HG02759 (cell line): ENCODE measurements at regions not wholly inside any gene's neighbourhood (a gene's known extent, or its start where the extent isn't known, plus 50 kb on each side); places are given as distances from the start of the nearest gene placed in this dataset.
"Not testable (repeated sequence)": the region's sequence is repeated elsewhere in the genome, so short reads cannot be mapped to it uniquely, and the experiment has no call there.

Experiments
- ATAC-seq: cut with Tn5 transposase; IDR thresholded peaks from one replicate; pipeline ENCODE4 v1.9.1; 2021; ENCODE audit warnings: mild to moderate bottlenecking, moderate library complexity; ENCODE audit not compliant: unreplicated experiment

DNA sequence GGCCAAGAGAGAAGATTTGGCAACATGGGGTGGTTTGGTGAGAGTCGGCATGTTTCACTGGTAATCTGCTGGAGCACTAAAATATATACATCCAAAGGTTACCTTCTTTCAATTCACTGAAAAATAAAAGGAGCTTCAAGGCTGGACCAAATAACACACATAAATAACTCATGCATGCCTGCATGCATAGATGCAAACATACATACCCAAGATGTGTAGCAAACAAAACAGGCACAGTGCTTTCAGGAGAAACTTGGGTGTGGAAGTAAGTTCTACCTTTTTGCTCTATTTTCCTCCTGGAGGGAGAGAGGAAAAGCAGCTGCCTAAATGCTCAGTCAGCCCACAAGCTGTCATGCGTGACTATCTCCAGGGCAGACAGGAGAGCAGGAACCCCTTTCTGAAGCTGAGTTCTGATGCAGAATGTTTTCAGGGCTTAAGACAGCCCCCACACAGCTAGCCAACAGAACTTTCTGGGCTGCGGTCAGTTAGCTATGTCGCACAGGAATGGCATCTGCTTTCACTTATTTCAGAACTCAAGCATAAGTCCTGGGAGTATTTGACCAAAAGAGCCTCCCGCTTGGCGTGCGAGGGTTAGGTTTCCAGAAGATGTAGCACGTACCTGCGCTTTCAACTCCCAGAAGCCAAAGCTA lies 166.2 kb downstream of the TOMM20 start:
- peak; percentile 41 for ATAC-seq

DNA sequence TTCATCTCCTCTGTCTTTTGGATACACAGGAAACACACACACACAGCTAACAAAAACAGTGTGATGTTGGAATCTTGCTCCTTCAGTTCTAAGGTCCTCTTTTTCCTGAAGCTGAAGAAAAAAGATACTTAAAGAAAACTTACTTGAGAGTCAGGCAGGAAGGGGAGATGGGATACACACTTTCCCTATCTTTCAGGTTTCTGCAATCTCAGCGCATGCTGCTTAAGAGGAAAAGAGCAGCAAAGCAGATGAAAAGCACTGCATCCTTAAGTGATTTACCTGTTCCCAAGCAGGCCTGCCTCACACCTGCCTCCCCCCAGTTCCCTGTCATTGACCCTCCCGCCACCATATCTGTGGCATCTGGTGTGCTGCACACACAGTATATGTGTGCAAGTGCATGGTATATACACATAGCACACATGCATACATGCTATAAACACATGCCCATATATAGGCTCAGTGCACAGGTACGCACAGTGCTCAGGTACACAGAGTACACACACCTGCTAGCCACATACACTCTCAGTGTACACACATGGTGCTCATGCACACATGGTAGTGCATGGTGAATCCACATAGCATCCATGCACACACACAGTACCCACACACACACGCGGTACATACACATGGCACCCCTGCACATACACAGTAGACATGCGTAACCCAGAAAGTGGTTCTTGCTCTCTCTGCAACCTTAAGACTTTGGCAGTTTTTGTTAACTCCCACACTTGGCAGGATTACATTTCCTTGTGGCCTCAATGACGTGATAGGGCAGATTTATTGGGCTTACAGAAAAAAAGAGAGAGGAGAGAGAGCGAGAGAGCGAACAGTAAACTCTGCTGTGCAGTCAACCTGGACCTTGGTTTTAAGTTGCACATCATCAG lies 166.9 kb downstream of the TOMM20 start:
- peak; percentile 23 for ATAC-seq

DNA sequence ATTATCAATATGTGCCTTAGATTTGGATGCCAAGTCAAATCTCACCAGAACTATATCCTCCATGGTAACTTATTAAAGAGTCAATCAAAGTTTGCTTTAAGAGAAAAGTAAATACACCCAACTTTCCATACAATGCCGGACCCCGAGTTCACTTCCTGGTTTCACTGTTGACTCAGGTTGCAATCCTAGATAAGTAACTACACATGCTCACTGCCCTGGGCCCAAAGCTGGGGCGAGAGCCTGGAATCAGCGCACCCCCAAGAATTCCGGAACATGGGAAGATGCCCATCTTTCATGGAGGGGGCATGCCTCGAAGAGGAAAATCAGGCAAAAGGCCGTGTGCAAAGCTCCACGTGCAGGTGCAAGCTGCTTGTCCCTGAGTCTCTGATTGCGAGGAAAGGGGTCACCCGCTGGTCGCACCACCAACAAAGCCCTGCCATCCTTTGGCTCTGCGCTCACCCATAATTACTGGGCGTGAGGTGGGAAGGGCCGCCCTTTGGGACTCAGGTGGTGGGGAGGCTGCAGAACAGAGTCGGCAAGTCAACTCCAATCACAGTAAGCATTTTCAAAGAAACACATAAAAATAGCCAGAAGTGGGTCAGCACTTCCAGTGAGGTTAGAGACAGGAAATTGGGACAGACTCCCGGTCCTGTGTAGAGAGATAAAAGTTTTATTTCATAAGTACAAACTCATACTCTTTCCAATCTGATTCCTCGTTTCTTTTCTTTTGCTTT lies 167.7 kb downstream of the TOMM20 start:
- no peak for ATAC-seq

DNA sequence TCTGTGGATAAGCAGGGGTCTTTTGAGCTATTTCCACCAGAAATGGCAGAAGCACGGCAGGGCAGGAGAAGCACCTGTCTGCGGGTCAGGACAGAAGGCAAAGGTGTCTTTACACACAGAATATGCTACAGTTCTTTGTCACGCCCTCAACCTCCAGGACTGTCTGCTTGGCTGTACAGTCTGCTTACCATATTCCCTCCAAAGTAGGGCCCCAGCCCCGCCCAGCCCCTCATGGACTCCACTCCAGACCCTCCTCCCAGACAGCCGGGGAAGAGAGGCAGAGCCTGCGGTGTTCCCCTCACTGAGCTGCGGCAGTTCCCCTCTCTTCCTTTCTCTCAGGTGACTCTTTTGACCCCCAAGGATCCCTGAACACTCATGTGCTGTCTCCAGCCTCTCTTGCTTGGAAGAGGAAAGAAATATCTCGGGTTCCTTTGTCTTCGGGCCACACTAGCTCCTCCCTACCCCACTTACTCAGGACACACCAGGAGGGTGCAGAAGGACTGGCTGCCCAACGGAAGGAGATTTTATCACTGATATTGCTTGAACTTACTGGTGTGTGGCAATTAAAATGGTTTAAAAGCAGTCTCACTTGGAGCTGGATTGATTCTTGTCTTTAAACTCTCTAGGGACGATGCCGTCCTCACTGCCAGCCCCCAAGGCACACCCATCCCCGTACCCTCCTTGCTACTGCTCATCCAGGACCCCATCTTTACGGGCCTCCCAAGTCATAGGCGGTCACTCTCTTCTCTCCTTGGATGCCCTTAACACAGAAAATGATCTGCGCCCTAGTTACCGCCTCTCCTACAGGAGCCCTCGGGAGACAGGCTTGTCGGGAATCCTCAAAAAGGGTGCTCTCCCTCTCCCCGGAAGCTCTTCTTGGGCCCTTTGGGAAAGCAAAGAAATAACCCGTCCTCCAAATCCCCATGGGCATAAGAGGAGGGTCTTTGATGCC lies 169.7 kb downstream of the TOMM20 start:
- no peak for ATAC-seq

DNA sequence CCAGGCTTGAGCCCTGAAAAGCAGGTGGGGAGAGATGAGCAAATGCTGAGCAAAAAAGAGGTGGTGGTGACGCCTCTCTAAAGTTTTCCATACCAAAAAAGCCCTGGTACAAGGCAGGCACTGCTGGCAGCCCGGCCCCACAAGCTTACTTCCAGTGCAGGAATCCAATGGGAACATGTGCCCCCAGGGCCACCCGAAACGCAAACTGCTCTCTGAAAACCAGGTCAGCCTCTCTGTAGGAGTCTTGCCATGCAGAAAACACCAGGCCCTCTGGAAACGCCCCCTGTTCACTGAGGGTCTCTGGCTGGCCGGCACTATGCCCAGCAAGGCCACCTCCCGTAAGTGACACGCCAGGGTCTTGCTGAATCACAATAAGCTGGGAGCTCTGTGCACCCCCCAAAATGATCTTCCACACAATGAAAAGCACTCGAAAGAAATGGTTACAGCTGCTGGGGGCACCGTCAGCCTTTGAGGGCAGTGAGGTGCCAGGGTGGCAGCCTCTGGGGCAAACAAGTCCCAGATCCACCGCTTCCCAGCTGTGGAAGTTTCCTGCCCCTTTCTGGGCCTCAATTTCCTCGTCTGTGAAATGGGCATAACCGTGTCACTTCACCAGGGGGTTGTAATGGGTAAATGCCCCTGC lies 170.5 kb downstream of the TOMM20 start:
- no peak for ATAC-seq

DNA sequence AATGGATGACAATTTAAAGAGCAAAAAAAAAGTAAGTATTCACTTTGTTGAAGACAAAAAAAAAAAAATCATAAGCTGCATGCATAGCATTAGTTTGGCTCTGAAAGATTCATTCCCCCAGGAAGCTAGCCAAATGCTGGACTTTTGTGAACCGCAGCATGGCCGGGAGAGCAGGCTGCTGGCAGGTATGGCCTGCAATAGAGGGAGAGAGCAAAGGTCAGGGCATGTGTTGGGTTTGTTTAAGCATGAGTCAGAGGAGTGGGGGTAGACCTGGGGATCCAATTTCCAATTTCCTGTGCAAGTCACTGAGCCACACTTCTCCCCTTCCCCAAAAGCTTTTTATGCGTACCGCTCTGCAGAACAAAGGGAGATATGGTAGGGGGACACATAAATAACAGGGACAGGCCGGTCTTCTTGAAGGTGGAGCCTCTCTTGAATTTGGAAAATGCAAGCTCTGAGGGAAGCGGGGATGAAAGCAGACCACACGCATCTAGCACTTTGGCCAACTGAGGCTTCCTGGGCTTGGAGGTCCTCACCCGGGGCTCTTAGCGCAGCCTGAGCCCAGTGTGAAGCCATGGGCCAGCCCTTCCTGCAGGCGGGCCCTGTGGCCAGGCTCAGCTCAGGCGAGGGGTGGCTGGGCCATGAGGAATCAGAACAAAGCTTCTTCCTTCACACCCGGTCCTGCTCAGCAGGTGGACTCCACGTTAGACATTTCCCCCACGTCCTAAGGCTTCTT lies 171.1 kb downstream of the TOMM20 start:
- ATAC-seq = no peak

DNA sequence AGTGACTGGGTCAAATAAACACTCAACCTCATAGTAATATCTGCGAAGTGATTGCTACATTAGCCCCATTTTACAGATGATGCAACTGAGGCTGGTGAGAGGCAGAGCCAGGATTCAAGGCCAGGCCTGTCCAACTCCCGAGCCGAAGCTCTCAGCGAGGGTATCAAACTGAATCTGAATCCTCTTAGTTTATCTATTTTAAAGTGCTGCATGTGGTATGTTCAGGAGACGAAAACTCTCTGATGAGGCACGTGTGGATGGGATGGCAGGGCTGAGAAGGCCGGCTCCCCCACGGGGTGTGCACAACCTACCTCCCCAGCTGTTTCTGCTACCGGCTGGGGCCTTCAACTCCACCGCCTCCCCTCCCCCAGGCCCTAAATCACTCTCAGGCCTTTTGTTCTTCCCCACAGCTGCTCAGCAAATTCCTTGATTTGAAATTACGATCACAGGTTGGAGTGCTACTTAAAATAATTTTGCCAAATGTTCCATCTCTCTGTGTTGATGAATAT lies 171.8 kb downstream of the TOMM20 start:
- no peak for ATAC-seq

DNA sequence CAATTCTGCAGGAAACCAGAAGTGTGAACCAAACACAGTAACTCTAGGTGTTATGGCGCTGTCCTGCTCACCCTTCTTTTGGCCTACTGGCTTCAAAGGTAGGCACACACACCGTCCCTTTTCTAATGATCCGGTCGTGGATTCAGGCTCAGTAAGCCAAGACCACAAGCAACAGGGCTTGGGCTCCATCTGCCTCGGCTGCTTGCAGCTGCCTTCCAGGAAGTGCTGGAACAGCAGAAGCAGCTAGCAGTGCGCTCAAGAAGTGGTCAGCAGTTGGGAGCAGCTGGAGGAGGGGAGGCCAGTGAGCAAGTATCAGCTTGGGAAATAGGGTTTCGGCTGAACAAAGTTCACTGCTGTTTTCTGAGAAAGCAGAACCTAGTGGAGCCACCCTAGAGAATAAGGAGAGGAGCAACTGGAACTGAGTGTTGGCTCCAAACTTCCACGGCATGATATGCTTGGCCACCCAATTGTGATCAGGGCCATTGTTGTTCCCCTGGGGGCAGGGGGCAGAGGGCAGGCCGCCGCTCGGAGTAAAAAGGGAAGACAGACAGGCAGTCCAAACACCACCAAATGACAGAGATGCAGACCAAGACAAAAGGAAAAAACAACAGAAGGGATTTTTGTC lies 173.4 kb downstream of the TOMM20 start:
- no peak for ATAC-seq

DNA sequence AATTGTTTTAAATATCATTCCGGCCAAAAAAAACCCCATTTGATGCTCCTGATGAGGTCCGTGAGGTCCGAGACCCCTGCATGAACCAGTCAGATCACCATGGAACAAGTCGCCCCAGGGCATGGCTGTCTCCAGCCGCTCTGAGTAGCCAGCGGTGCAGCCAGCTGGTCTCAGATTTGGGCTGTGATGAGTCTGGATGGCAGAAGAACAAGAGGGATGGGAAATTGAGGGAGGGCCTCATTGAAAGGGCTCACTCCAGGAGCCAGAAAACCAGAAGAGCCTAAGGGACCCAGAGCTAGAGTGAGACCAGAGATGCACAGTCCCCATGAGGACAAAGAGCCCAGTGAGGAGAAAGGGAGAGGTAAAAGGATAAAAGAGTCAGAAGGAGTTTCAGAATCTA lies 174.0 kb downstream of the TOMM20 start:
- no peak for ATAC-seq

DNA sequence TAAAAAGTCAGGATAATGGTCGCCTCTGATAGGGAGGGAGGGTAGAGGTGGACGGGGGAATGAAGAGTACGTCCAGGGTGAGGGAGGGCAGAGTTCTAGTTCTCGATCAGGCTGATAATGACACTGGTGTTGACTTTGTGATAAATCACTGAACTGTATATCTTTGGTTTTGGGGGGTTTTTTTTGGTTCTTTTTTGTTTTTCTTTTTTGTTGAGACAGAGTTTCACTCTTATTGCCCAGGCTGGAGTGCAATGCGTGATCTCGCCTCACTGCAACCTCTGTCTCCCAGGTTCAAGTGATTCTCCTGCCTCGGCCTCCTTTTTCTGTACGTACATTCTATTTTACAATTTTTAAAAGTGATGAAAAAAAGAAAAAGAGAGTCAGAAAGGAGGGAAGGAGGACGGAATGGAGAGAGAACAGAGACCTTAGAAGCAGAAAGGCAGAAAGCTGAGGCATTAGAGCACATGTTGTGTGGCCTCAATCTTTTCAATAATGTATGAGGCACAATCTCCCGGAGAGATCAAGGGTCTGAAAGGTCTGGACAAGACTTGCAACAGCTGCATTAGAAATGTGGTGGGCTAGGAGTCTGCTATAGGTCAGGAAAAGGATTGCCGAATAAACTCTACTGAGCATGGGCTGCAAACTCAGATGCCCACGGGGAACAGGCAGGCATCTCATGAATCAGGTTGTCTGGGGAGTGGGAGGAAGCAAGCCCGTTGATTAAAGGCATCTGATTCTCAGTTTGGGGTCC lies 174.8 kb downstream of the TOMM20 start:
- ATAC-seq = no peak

DNA sequence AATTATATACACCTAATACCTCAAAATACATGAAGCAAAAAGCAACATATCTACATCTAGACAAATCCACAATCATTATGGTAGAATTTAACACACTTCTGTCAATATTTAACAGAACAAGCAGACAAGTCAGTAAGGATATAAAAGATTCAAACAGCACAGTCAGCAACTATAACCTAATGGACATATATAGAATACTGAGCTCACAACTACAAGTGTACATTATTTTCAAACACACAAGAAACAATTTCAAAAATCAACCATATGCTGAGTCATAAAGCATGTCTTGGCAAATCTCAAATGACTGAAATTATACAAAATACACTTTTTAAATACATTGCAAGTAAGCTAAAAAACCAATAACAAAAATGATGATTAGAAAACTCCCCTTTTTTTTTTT lies 178.0 kb downstream of the TOMM20 start:
- ATAC-seq = no peak

DNA sequence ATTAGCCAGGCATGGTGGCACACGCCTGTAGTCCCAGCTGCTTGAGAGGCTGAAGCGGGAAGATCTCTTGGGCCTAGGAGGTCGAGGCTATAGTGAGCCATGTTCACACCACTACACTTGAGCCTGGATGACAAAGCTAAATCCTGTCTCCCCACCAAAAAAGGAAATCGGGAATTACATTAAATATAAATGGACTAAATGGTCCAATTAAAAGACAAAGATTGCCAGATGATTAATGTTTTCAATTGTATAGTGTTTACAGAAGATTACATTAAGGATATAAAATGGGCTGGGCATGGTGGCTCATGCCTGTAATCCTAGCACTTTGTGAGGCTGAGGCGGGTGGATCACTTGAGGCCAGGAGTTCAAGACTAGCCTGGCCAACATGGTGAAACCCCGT lies 179.1 kb downstream of the TOMM20 start:
- ATAC-seq = not testable (repeated sequence)

DNA sequence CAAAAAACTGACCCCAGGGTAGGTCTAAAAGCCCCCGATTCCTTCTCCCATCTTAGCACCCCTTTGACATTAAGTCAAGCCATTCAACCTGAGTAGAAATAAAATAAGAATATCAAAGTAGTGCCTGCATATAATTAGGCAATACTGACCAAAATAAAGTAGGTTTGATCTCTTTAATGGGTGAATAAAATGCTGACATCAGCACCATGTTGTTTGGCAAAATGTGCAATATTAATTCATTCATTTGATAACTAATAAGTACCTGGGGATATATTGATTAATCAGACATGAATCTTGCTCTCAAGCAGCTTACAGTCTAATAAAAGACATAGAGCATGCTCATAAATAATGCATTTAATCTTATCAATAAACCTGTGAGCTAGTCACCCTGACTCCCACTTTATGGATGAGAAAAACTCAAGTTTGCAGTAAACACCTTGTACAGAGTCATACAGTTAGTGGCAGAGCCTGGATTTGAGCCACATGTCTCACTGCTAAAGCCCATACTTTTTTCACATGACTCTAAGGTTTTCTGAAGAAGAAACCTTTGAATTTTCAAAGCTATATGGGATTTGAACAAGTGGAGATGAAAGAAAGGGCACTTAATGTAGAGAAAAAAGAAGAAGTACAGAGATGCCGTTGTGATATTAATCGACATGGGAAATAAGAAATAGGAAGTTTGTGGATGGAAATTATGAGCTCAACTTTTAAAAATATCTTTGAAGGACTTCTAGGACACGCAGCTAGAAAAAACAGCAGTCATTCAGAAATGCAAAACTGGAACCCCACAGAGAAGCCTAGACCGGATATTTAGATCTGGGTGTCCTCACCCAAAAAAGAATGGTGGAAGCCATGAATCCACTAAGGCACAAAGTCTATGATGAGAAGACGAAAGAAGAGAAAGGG lies 183.9 kb downstream of the TOMM20 start:
- ATAC-seq = peak; percentile 52

DNA sequence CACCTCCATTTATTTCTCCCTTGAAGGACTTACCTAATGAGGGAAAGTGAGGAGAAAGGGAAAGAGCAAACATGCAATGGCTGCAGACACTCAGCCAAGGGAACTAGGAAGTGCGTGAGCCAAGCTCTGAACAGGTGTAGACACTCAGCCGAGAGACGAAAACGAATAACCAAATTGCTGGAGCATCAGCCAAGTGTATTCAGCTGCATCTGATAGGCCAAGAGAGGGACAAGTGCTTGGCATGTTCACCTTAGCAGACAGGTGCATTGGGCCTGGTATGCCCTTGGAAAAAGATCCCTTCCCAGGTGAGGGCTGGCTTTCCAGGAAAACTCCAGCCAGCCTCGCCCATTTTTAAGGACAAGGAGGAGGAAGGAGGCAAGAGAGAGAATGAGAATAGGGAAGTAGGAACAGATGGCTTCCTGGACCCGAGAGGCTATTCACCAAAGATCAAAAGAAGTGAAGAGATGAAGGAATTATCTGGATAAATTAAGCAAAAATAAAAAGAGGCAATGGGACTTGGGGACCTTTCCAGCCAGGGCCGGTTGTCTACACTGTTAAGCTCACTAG lies 184.7 kb downstream of the TOMM20 start:
- no peak for ATAC-seq

DNA sequence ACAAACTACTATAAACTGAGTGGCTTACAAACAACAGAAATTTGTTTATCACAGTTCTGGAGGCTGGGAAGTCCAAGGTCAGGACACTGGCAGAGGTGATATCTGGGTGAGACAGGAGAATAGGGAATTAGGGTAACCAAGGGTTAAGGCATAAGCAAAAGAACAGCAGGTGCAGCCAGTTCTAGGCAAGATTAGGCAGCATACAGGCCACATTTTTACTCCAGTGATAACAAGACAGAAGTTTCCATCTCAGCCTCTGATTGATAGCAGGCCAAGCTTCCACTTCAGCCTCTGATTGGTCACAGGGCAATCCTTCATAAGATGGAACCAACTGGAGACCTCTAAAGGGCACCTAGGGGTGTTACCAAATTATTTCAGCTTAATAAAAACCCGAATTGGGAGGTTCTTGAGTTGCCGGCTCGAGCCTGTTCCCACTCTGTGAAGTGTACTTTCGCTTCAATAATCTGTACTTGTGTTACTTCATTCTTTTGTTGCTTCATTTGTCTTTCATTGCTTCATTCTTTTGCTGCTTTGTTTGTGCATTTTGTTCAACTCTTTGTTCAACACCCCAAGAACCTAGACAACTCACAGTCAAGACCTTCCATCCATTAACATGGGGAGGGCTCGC lies 185.6 kb downstream of the TOMM20 start:
- ATAC-seq = no peak

DNA sequence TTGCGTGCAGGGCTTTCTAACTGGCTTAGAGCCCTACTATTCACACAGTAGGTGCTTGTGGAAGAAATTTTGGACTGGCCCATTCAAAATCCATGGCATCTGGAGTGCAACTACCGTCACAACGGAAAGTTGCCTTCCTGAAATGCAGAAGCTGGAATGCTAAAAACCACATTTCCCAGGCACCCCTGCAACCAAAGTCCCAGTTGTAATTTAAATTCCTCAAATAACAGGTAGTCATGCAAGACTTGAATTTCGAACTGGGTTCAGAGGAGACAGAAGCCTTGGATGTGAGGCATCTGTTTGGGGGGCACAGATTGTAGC lies 186.7 kb downstream of the TOMM20 start:
- ATAC-seq = no peak
